Natural killer cell (primary cell): ENCODE measurements at regions not wholly inside any gene's neighbourhood (a gene's known extent, or its start where the extent isn't known, plus 50 kb on each side); places are given as distances from the start of the nearest gene placed in this dataset.

Experiments
- ATAC-seq, 3 donors: fragments of 150-1000 bp in 2 of 3; fragments of 200-7000 bp in 1 of 3; cut with Tn5 transposase; 1 replicate in 1 of 3; 2 replicates in 2 of 3; pipeline ENCODE4 v1.10.0; 2021; ENCODE audit warnings: mild to moderate bottlenecking in 2 of 3, moderate library complexity in 2 of 3
- DNase-seq, 2 donors: peaks; one replicate each; pipeline versions ENCODE4 v3.0.0 to v3.0.0-alpha.2; 2013 to 2021; ENCODE audit warnings: mixed read lengths in 1 of 2
- H3K27ac ChIP-seq: one replicate; pipeline ENCODE4 v1.5.1; 2013; ENCODE audit warnings: mild to moderate bottlenecking, low read length
- H3K27me3 ChIP-seq: one replicate; pipeline ENCODE4 v1.6.1; 2013; ENCODE audit warnings: low read length; ENCODE audit not compliant: control insufficient read depth, insufficient read depth
- H3K36me3 ChIP-seq: one replicate; pipeline ENCODE4 v1.6.1; 2013; ENCODE audit warnings: low read length; ENCODE audit not compliant: control insufficient read depth, insufficient read depth
- H3K4me1 ChIP-seq: one replicate; pipeline ENCODE4 v1.6.1; 2013; ENCODE audit warnings: low read length; ENCODE audit not compliant: control insufficient read depth, insufficient read depth
- H3K4me3 ChIP-seq: one replicate; pipeline ENCODE4 v1.5.1; 2013; ENCODE audit warnings: low read length
- H3K9me3 ChIP-seq: one replicate; pipeline ENCODE4 v1.6.1; 2013; ENCODE audit warnings: low read length; ENCODE audit not compliant: control insufficient read depth, insufficient read depth
- H3K27ac Mint-ChIP-seq, 2 donors: one replicate each; pipeline ENCODE4 v1.8.0; 2022; ENCODE audit warnings: mild to moderate bottlenecking in 2 of 2, mixed read lengths in 2 of 2, moderate library complexity in 1 of 2
- H3K27me3 Mint-ChIP-seq, 2 donors: one replicate each; pipeline ENCODE4 v1.8.0; 2022; ENCODE audit warnings: low read depth in 2 of 2, mixed read lengths in 2 of 2
- H3K36me3 Mint-ChIP-seq: one replicate; pipeline ENCODE4 v1.8.0; 2022; ENCODE audit warnings: mixed read lengths
- H3K4me1 Mint-ChIP-seq, 2 donors: one replicate each; pipeline ENCODE4 v1.8.0; 2022; ENCODE audit warnings: mixed read lengths in 2 of 2
- H3K4me3 Mint-ChIP-seq: one replicate; pipeline ENCODE4 v1.8.0; 2022; ENCODE audit warnings: mild to moderate bottlenecking, moderate library complexity, mixed read lengths
- H3K9me3 Mint-ChIP-seq, 2 donors: one replicate each; pipeline ENCODE4 v1.8.0; 2022; ENCODE audit warnings: mixed read lengths in 2 of 2
- CTCF ChIP-seq: fragments of 200-600 bp; IDR thresholded peaks from one replicate; pipeline ENCODE4 v1.8.0; 2022; ENCODE audit warnings: antibody characterized with exemption
- WGBS: methylation state at CpG from one replicate; pipeline ENCODE4 v1.1.7; 2013; ENCODE audit warnings: missing lambda C conversion rate; ENCODE audit not compliant: insufficient coverage; 5-methylcytosine and 5-hydroxymethylcytosine counted together
- intact Hi-C: fragments of 100-400 bp; cut with micrococcal nuclease; formaldehyde crosslinking; loops from one replicate; pipeline ENCODE4 v1.14.2; 2022

DNA sequence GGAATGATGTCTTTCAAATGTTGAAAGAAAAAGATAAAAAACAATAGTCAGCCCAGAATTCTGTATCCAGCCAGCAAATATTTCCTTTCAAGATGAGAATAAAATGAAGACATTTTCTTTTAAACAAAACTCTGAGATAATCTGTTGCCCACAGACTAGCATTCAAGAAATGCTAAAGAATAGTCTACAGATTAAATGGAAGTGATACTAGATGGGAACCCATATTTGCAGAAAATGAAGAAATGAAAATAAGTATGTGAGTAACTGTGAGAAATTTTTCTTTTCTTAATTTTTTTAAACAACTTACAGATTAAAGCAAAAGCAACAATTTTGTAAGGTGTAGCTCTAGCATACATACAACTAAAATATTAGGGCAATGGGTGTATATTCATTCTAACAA lies 469.8 kb downstream of the IGSF11 start:
- Histone ChIP-seq H3K36me3 (no peaks in the 10 kb centered on the region), H3K9me3 (no peaks in the 10 kb centered on the region), H3K27me3 (no peaks in the 10 kb centered on the region), H3K4me3 (no peak overlapping the region), H3K4me1 (no peaks in the 10 kb centered on the region), H3K27ac (no peak overlapping the region)
- Mint-ChIP-seq H3K27me3 (no peaks in the 10 kb centered on the region), H3K4me3 (no peak overlapping the region), H3K36me3 (peaks cover 9% of the 10 kb centered on the region), H3K9me3 (peaks cover 20 to 28% of the 10 kb centered on the region in 2 donors), H3K4me1 (no peaks in the 10 kb centered on the region), H3K27ac (no peak overlapping the region)
- TF ChIP-seq CTCF, result no peak
- DNase-seq (no peak), ATAC-seq (no peak)
- intact Hi-C loops, result no loop called here

GRCh38 chr3:118573912-118574311 lies 460.7 kb downstream of the IGSF11 start:
- Histone ChIP-seq H3K27ac (no peak overlapping the region), H3K9me3 (peaks cover 14% of the 10 kb centered on the region), H3K36me3 (no peaks in the 10 kb centered on the region), H3K27me3 (no peaks in the 10 kb centered on the region), H3K4me1 (no peaks in the 10 kb centered on the region), H3K4me3 (no peak overlapping the region)
- no peak for ATAC-seq
- no peak for TF ChIP-seq CTCF
- no peak for DNase-seq
- Mint-ChIP-seq H3K27ac (no peak overlapping the region), H3K4me1 (no peaks in the 10 kb centered on the region), H3K27me3 (no peaks in the 10 kb centered on the region), H3K4me3 (no peak overlapping the region), H3K36me3 (peaks cover 13% of the 10 kb centered on the region), H3K9me3 (peaks cover 11 to 20% of the 10 kb centered on the region in 2 donors)
- intact Hi-C loops, result no loop called here
- 94% methylated on average over 2 of the region's 2 CpGs for WGBS

DNA sequence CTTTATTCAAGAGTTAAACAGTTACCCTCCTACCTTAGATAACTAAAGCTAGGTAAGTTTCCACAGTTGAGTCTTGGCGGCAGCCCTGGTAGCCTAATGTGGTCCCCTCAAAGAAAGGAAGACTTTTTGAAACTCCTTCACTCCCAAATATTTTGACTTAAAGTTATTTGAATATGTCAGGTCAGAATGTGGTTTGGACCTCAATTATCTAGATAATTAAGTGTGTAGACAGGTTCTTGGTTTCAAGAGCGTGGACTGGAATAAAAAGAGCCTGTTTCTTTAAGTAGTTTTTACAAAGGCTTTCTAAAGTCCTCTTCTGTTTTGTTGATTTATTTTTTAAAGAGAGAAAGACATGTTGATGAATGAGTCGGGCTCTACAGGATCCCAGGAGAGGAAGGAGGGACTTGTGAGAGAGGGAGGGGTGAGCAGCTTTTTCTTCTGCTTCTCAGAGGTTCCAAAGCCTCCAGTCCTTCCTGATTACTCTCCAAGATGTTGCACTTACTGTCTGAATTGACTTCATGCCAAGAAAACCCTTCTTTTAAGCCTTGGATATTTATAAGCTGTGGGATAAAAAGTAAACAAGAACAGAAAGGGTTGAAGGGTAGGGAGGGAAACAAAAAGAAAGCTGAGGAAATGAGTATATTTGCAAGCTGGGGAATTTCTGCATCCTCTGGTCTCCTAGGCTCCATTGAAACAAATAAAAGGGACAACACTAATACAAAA lies 457.4 kb downstream of the IGSF11 start:
- peaks cover 12 to 13% of the 10 kb centered on the region in 2 donors for H3K9me3 Mint-ChIP-seq
- H3K4me3 Mint-ChIP-seq, result no peak overlapping the region

More for the DNA sequence above, 457.4 kb downstream of the IGSF11 start:
- no peaks in the 10 kb centered on the region for H3K27me3 ChIP-seq
- Mint-ChIP-seq H3K36me3 (no peaks in the 10 kb centered on the region), H3K27ac (no peak overlapping the region), H3K4me1 (no peaks in the 10 kb centered on the region), H3K27me3 (no peaks in the 10 kb centered on the region)
- no peaks in the 10 kb centered on the region for H3K4me1 ChIP-seq
- H3K9me3 ChIP-seq, result peaks cover 4% of the 10 kb centered on the region
- intact Hi-C loops, result no loop called here
- ATAC-seq (no peak), DNase-seq (no peak)
- no peak overlapping the region for H3K4me3 ChIP-seq
- TF ChIP-seq CTCF, result no peak
- no peaks in the 10 kb centered on the region for H3K36me3 ChIP-seq
- no peak overlapping the region for H3K27ac ChIP-seq
- 33% methylated on average over 2 of the region's 3 CpGs for WGBS
